GM23338 (cell line): ENCODE measurements at regions not wholly inside any gene's neighbourhood (a gene's known extent, or its start where the extent isn't known, plus 50 kb on each side); places are given as distances from the start of the nearest gene placed in this dataset.

Experiments used
- ATAC-seq: fragments of 200-7000 bp; cut with Tn5 transposase; 3 replicates; pipeline ENCODE4 v1.9.1; 2020
- DNase-seq: peaks from one replicate; pipeline ENCODE4 v3.0.0-alpha.2; 2015; ENCODE audit warnings: low spot score
- H2AFZ ChIP-seq: fragments of 200-600 bp; sonication (generic); 2 replicates; pipeline ENCODE4 v1.8.0; 2016; ENCODE audit warnings: antibody characterized with exemption, mild to moderate bottlenecking, moderate library complexity
- H3F3A ChIP-seq: fragments of 200-600 bp; sonication (generic); replicated peaks from 2 replicates; pipeline ENCODE4 v1.8.0; 2017; ENCODE audit warnings: antibody characterized with exemption, mixed run types, low read depth
- H3K27ac ChIP-seq: fragments of 200-600 bp; sonication (generic); 2 replicates; pipeline ENCODE4 v1.6.1; 2016; ENCODE audit warnings: low read depth
- H3K27me3 ChIP-seq: fragments of 200-600 bp; sonication (generic); 2 replicates; pipeline ENCODE4 v1.8.0; 2016; ENCODE audit warnings: mild to moderate bottlenecking, mixed run types, moderate library complexity; ENCODE audit not compliant: insufficient read depth
- H3K36me3 ChIP-seq: fragments of 200-600 bp; sonication (generic); 2 replicates; pipeline ENCODE4 v1.8.0; 2016; ENCODE audit warnings: mild to moderate bottlenecking; ENCODE audit not compliant: insufficient read depth
- H3K4me1 ChIP-seq: fragments of 200-600 bp; sonication (generic); 2 replicates; pipeline ENCODE4 v1.8.0; 2016; ENCODE audit warnings: mild to moderate bottlenecking, moderate library complexity; ENCODE audit not compliant: insufficient read depth
- H3K4me2 ChIP-seq: fragments of 200-600 bp; sonication (generic); 2 replicates; pipeline ENCODE4 v1.7.1; 2017; ENCODE audit warnings: mixed run types
- H3K4me3 ChIP-seq: fragments of 200-600 bp; sonication (generic); 2 replicates; pipeline ENCODE4 v1.6.1; 2016; ENCODE audit warnings: mixed run types
- H3K79me2 ChIP-seq: fragments of 200-600 bp; sonication (generic); replicated peaks from 2 replicates; pipeline ENCODE4 v1.8.0; 2017; ENCODE audit warnings: mild to moderate bottlenecking; ENCODE audit not compliant: insufficient read depth
- H3K9me2 ChIP-seq: fragments of 200-600 bp; sonication (generic); 2 replicates; pipeline ENCODE4 v1.8.0; 2017; ENCODE audit not compliant: insufficient read depth
- H4K20me1 ChIP-seq: fragments of 200-600 bp; sonication (generic); replicated peaks from 2 replicates; pipeline ENCODE4 v1.8.0; 2017; ENCODE audit warnings: mild to moderate bottlenecking; ENCODE audit not compliant: insufficient read depth
- H3K27ac Mint-ChIP-seq: 2 replicates; pipeline ENCODE4 v1.8.0; 2020; ENCODE audit warnings: inconsistent platforms, mild to moderate bottlenecking, moderate library complexity, mixed read lengths
- H3K27me3 Mint-ChIP-seq: 3 replicates; pipeline ENCODE4 v1.8.0; 2022; ENCODE audit warnings: low read depth, mild to moderate bottlenecking, moderate library complexity, mixed read lengths, inconsistent platforms; ENCODE audit not compliant: insufficient read depth, poor library complexity
- H3K36me3 Mint-ChIP-seq: 3 replicates; pipeline ENCODE4 v1.8.0; 2021; ENCODE audit warnings: low read depth, mild to moderate bottlenecking, inconsistent platforms, moderate library complexity, mixed read lengths
- H3K4me1 Mint-ChIP-seq: 3 replicates; pipeline ENCODE4 v1.8.0; 2020; ENCODE audit warnings: mild to moderate bottlenecking, inconsistent platforms, mixed read lengths
- H3K4me3 Mint-ChIP-seq: 3 replicates; pipeline ENCODE4 v1.8.0; 2021; ENCODE audit warnings: moderate library complexity, mild to moderate bottlenecking, inconsistent platforms, mixed read lengths
- H3K9me3 Mint-ChIP-seq: 3 replicates; pipeline ENCODE4 v1.8.0; 2020; ENCODE audit warnings: moderate library complexity, mild to moderate bottlenecking, inconsistent platforms, mixed read lengths
- CREB1 ChIP-seq: fragments of 250-450 bp; sonication (Bioruptor Pico); IDR thresholded peaks from 2 replicates; pipeline ENCODE4 v1.5.0; 2020; ENCODE audit warnings: low read depth, mild to moderate bottlenecking, moderate library complexity
- CTCF ChIP-seq, 2 experiments: fragments of 200-600 bp in 1 of 2; sonication (generic) in 1 of 2; conservative IDR thresholded peaks; 2 replicates each; pipeline versions ENCODE4 v1.5.1 to v1.6.1; 2016 to 2017; ENCODE audit warnings: antibody characterized with exemption in 2 of 2, low read depth in 2 of 2, mild to moderate bottlenecking in 2 of 2, moderate library complexity in 1 of 2
- ETS1 ChIP-seq: IDR thresholded peaks from 2 replicates; pipeline ENCODE4 v1.6.1; 2016; ENCODE audit warnings: antibody characterized with exemption
- EZH2 ChIP-seq: fragments of 200-600 bp; sonication (generic); IDR thresholded peaks from one replicate; pipeline ENCODE4 v1.8.0; 2017; ENCODE audit warnings: antibody characterized with exemption, mild to moderate bottlenecking, low read depth; ENCODE audit not compliant: unreplicated experiment
- EZH2phosphoT487 ChIP-seq: fragments of 200-600 bp; sonication (generic); IDR thresholded peaks from one replicate; pipeline ENCODE4 v1.8.1; 2018; ENCODE audit warnings: antibody characterized with exemption; ENCODE audit not compliant: unreplicated experiment
- JUNB ChIP-seq: IDR thresholded peaks from one replicate; pipeline ENCODE4 v1.6.1; 2016; ENCODE audit warnings: antibody characterized with exemption; ENCODE audit not compliant: unreplicated experiment
- NANOG ChIP-seq: IDR thresholded peaks from 2 replicates; pipeline ENCODE4 v1.6.1; 2016; ENCODE audit warnings: antibody characterized with exemption, borderline replicate concordance
- STAT1 ChIP-seq: IDR thresholded peaks from one replicate; pipeline ENCODE4 v1.6.1; 2016; ENCODE audit warnings: antibody characterized with exemption; ENCODE audit not compliant: unreplicated experiment
- ZNF114 ChIP-seq: fragments of 250-450 bp; sonication (Bioruptor Pico); IDR thresholded peaks from 2 replicates; pipeline ENCODE4 v1.5.0; 2020; ENCODE audit warnings: mild to moderate bottlenecking, moderate library complexity
- ZNF331 ChIP-seq: fragments of 250-450 bp; sonication (Bioruptor Pico); IDR thresholded peaks from 2 replicates; pipeline ENCODE4 v1.5.0; 2020; ENCODE audit warnings: low read depth, mild to moderate bottlenecking, moderate library complexity
- ZNF462 ChIP-seq: fragments of 250-450 bp; sonication (Bioruptor Pico); IDR thresholded peaks from 2 replicates; pipeline ENCODE4 v1.5.0; 2020; ENCODE audit warnings: mild to moderate bottlenecking, moderate library complexity

- ATAC-seq, result no peak
- Histone ChIP-seq H3K27me3 (no peaks in the 10 kb centered on the region), H3K4me1 (peaks cover 51% of the 10 kb centered on the region), H4K20me1 (no peaks in the 10 kb centered on the region), H3K36me3 (0 out of 2 replicates have a peak, but pooled peaks cover 3% of the 10 kb centered on the region), H3F3A (0 out of 2 replicates have a peak, but pooled peaks cover 3% of the 10 kb centered on the region), H3K9me2 (no peaks in the 10 kb centered on the region), H2AFZ (no peak overlapping the region), H3K27ac (no peak overlapping the region), H3K4me3 (no peak overlapping the region), H3K79me2 (no peaks in the 10 kb centered on the region), H3K4me2 (no peak overlapping the region)
- Mint-ChIP-seq H3K4me1 (peaks cover 50% of the 10 kb centered on the region), H3K27me3 (peaks cover 20% of the 10 kb centered on the region), H3K27ac (no peak overlapping the region), H3K4me3 (no peak overlapping the region), H3K36me3 (peaks cover 11% of the 10 kb centered on the region), H3K9me3 (peaks cover 10% of the 10 kb centered on the region)
- no peak for TF ChIP-seq ETS1
- TF ChIP-seq CTCF (conservative IDR thresholded peaks at IDR 0.05; ENCODE audit: low read depth in 2 of 2), result no peak
- no peak for TF ChIP-seq EZH2phosphoT487
- TF ChIP-seq JUNB, result no peak
- no peak for TF ChIP-seq ZNF331
- TF ChIP-seq CREB1, result no peak
- no peak for TF ChIP-seq ZNF114 (CRISPR knock-in tag)
- TF ChIP-seq STAT1, result no peak
- no peak for TF ChIP-seq NANOG
- no peak for DNase-seq
These were observed 158.3 kb upstream of the NDUFV2 start for GRCh38 chr18:8943900-8944870.

- peaks cover 20% of the 10 kb centered on the region for H3K27me3 Mint-ChIP-seq
- H3K4me1 Mint-ChIP-seq, result peaks cover 54% of the 10 kb centered on the region
- Histone ChIP-seq H3K79me2 (no peaks in the 10 kb centered on the region), H3K4me2 (no peak overlapping the region), H3K4me3 (no peak overlapping the region), H3K4me1 (peaks cover 54% of the 10 kb centered on the region), H2AFZ (no peak overlapping the region), H3K9me2 (no peaks in the 10 kb centered on the region), H4K20me1 (no peaks in the 10 kb centered on the region), H3F3A (0 out of 2 replicates have a peak, but pooled peaks cover 3% of the 10 kb centered on the region), H3K27me3 (no peaks in the 10 kb centered on the region), H3K27ac (no peak overlapping the region), H3K36me3 (0 out of 2 replicates have a peak, but pooled peaks cover 3% of the 10 kb centered on the region)
- H3K27ac Mint-ChIP-seq, result no peak overlapping the region
- H3K36me3 Mint-ChIP-seq, result peaks cover 11% of the 10 kb centered on the region
- H3K9me3 Mint-ChIP-seq, result peaks cover 10% of the 10 kb centered on the region
- ATAC-seq (no peak), DNase-seq (no peak)
- H3K4me3 Mint-ChIP-seq, result no peak overlapping the region
- no peak for TF ChIP-seq EZH2phosphoT487
- no peak for TF ChIP-seq EZH2
- no peak for TF ChIP-seq ZNF462 (CRISPR knock-in tag)
These were observed 157.6 kb upstream of the NDUFV2 start for GRCh38 chr18:8944871-8945245.
